ENCODE measurements at regions not wholly inside any gene's neighbourhood (a gene's known extent, or its start where the extent isn't known, plus 50 kb on each side); places are given as distances from the start of the nearest gene placed in this dataset.

GRCh38 chr11:90847268-90847886 is 624.5 kb upstream of the CHORDC1 start:
- ChIA-PET POLR2A (no interaction called here), CTCF (no interaction called here)
- no peak for TF ChIP-seq CTCF (IDR thresholded peaks at IDR 0.05; ENCODE audit: control extremely low read depth, extremely low read depth, low read depth, missing control alignments)
- DNase-seq (ENCODE audit: extremely low spot score), result no peak

- ChIA-PET CTCF (no interaction called here), POLR2A (no interaction called here)
- no peak for DNase-seq (ENCODE audit: extremely low spot score)
- TF ChIP-seq CTCF (IDR thresholded peaks at IDR 0.05; ENCODE audit: control extremely low read depth, extremely low read depth, low read depth, missing control alignments), result no peak
Observed at GRCh38 chr11:90846628-90847027, 623.8 kb upstream of the CHORDC1 start.

GRCh38 chr11:90845799-90846198 is 623.0 kb upstream of the CHORDC1 start:
- CTCF ChIA-PET, result no interaction called here
- POLR2A ChIA-PET, result no interaction called here
- TF ChIP-seq CTCF (IDR thresholded peaks at IDR 0.05; ENCODE audit: control extremely low read depth, extremely low read depth, low read depth, missing control alignments), result no peak
- no peak for DNase-seq (ENCODE audit: extremely low spot score)

GRCh38 chr11:90845126-90845525 is 622.3 kb upstream of the CHORDC1 start:
- POLR2A ChIA-PET, result no interaction called here
- no peak for DNase-seq (ENCODE audit: extremely low spot score)
- no peak for TF ChIP-seq CTCF (IDR thresholded peaks at IDR 0.05; ENCODE audit: control extremely low read depth, extremely low read depth, low read depth, missing control alignments)
- CTCF ChIA-PET, result no interaction called here

GRCh38 chr11:90844041-90844440 is 621.2 kb upstream of the CHORDC1 start:
- TF ChIP-seq CTCF (IDR thresholded peaks at IDR 0.05; ENCODE audit: control extremely low read depth, extremely low read depth, low read depth, missing control alignments), result no peak
- CTCF ChIA-PET, result no interaction called here
- no peak for DNase-seq (ENCODE audit: extremely low spot score)
- POLR2A ChIA-PET, result no interaction called here

GRCh38 chr11:90842681-90843080 is 619.8 kb upstream of the CHORDC1 start:
- no peak for TF ChIP-seq CTCF (IDR thresholded peaks at IDR 0.05; ENCODE audit: control extremely low read depth, extremely low read depth, low read depth, missing control alignments)
- DNase-seq (ENCODE audit: extremely low spot score), result no peak
- ChIA-PET POLR2A (no interaction called here), CTCF (interaction anchor here (0.9 kb wide), 1 partner anchor 8 kb away, joined by 3 read pairs; no protein-coding TSS in a partner anchor)

GRCh38 chr11:90840071-90840470 is 617.2 kb upstream of the CHORDC1 start:
- POLR2A ChIA-PET, result no interaction called here

More at GRCh38 chr11:90840071-90840470, 617.2 kb upstream of the CHORDC1 start:
- no peak for DNase-seq (ENCODE audit: extremely low spot score)
- CTCF ChIA-PET, result no interaction called here
- no peak for TF ChIP-seq CTCF (IDR thresholded peaks at IDR 0.05; ENCODE audit: control extremely low read depth, extremely low read depth, low read depth, missing control alignments)

All from GM10248 (cell line).